SU-DHL-6 (cell line): ENCODE measurements at regions not wholly inside any gene's neighbourhood (a gene's known extent, or its start where the extent isn't known, plus 50 kb on each side); places are given as distances from the start of the nearest gene placed in this dataset.

ENCODE experiments used
- H2AFZ ChIP-seq: fragments of 200-600 bp; sonication (generic); 2 replicates; pipeline ENCODE4 v1.6.1; 2014; ENCODE audit warnings: low read depth, mild to moderate bottlenecking, moderate library complexity, mixed read lengths, antibody characterized with exemption, low read length; ENCODE audit not compliant: severe bottlenecking
- H3F3A ChIP-seq: fragments of 200-600 bp; shearing (Covaris generic); 2 replicates; pipeline ENCODE4 v1.6.0; 2016; ENCODE audit warnings: antibody characterized with exemption, mild to moderate bottlenecking; ENCODE audit not compliant: insufficient read depth
- H3K27ac ChIP-seq: fragments of 200-600 bp; sonication (generic); 2 replicates; pipeline ENCODE4 v1.5.1; 2016; ENCODE audit warnings: low read depth, mild to moderate bottlenecking, low read length, moderate library complexity, mixed read lengths
- H3K27me3 ChIP-seq: fragments of 200-600 bp; sonication (generic), shearing (Covaris generic); 2 replicates; pipeline ENCODE4 v1.6.0; 2014; ENCODE audit warnings: mild to moderate bottlenecking, low read length
- H3K36me3 ChIP-seq: fragments of 200-600 bp; sonication (generic); 2 replicates; pipeline ENCODE4 v1.6.1; 2014; ENCODE audit warnings: mild to moderate bottlenecking, low read length, mixed read lengths
- H3K4me2 ChIP-seq: fragments of 300-600, 200-600 bp; shearing (Covaris generic), sonication (generic); 2 replicates; pipeline ENCODE4 v1.6.0; 2014; ENCODE audit warnings: low read length, low read depth, mild to moderate bottlenecking; ENCODE audit not compliant: poor library complexity, severe bottlenecking
- H3K4me3 ChIP-seq: fragments of 200-600 bp; sonication (generic); 2 replicates; pipeline ENCODE4 v1.5.1; 2014; ENCODE audit warnings: antibody characterized with exemption, low read length, mild to moderate bottlenecking, mixed read lengths; ENCODE audit not compliant: insufficient read depth, poor library complexity, severe bottlenecking
- H3K79me2 ChIP-seq: fragments of 200-600 bp; sonication (generic); 2 replicates; pipeline ENCODE4 v1.6.1; 2014; ENCODE audit warnings: mild to moderate bottlenecking, low read length, moderate library complexity; ENCODE audit not compliant: insufficient read depth
- H3K9ac ChIP-seq: fragments of 200-600 bp; sonication (generic); 2 replicates; pipeline ENCODE4 v1.7.0; 2014; ENCODE audit warnings: mild to moderate bottlenecking, low read length
- H3K9me2 ChIP-seq: fragments of 200-600 bp; sonication (generic); replicated peaks from 2 replicates; pipeline ENCODE4 v1.6.1; 2014; ENCODE audit warnings: low read length; ENCODE audit not compliant: insufficient read depth
- H3K9me3 ChIP-seq: fragments of 200-600 bp; sonication (generic); 2 replicates; pipeline ENCODE4 v1.6.1; 2014; ENCODE audit warnings: low read length, mixed read lengths; ENCODE audit not compliant: insufficient read depth
- H4K20me1 ChIP-seq: fragments of 200-600 bp; sonication (generic); 2 replicates; pipeline ENCODE4 v1.6.1; 2014; ENCODE audit warnings: low read depth, mild to moderate bottlenecking, antibody characterized with exemption, low read length, moderate library complexity, mixed read lengths
- EZH2phosphoT487 ChIP-seq: fragments of 200-600 bp; sonication (generic), shearing (Covaris generic); conservative IDR thresholded peaks from 2 replicates; pipeline ENCODE4 v1.6.1; 2018; ENCODE audit warnings: mild to moderate bottlenecking, antibody characterized with exemption, low read length, moderate library complexity, mixed read lengths
- TF ChIP-seq, protein P1 (sequence below): fragments of 200-600 bp; sonication (generic); IDR thresholded peaks from one replicate; pipeline ENCODE4 v1.5.1; 2017; ENCODE audit warnings: antibody characterized with exemption, mild to moderate bottlenecking, low read length, moderate library complexity; ENCODE audit not compliant: insufficient read depth, poor library complexity, severe bottlenecking

DNA sequence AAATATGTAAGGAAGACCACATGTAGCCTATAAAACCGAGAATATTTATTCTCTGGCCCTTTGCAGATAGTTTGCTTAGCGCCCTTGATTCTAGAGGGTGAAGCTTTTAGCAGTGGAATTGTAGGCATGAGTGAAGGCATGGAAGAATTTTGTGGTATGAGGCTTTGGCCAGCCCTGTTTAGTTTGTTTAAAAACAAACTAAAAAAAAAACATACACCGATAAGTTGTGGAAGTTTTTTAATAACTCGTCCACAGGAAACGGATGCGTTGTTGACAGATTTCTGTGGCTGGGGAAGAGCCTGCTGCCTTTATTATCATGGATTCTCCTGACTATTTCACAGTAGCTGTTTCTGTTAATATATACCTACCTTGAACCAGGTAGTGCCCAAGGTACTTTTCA lies 194.7 kb upstream of the LNX1 start:
- Histone ChIP-seq H2AFZ (no peak overlapping the region), H3K4me2 (no peak overlapping the region), H3K9ac (no peak overlapping the region), H3F3A (no peaks in the 10 kb centered on the region), H4K20me1 (no peaks in the 10 kb centered on the region), H3K9me3 (no peaks in the 10 kb centered on the region), H3K4me3 (no peak overlapping the region), H3K27me3 (no peaks in the 10 kb centered on the region), H3K36me3 (no peaks in the 10 kb centered on the region), H3K9me2 (no peaks in the 10 kb centered on the region), H3K27ac (no peak overlapping the region), H3K79me2 (no peaks in the 10 kb centered on the region)
- no peak for TF ChIP-seq EZH2phosphoT487
- TF ChIP-seq, protein P1, sequence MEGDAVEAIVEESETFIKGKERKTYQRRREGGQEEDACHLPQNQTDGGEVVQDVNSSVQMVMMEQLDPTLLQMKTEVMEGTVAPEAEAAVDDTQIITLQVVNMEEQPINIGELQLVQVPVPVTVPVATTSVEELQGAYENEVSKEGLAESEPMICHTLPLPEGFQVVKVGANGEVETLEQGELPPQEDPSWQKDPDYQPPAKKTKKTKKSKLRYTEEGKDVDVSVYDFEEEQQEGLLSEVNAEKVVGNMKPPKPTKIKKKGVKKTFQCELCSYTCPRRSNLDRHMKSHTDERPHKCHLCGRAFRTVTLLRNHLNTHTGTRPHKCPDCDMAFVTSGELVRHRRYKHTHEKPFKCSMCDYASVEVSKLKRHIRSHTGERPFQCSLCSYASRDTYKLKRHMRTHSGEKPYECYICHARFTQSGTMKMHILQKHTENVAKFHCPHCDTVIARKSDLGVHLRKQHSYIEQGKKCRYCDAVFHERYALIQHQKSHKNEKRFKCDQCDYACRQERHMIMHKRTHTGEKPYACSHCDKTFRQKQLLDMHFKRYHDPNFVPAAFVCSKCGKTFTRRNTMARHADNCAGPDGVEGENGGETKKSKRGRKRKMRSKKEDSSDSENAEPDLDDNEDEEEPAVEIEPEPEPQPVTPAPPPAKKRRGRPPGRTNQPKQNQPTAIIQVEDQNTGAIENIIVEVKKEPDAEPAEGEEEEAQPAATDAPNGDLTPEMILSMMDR, result no peak

DNA sequence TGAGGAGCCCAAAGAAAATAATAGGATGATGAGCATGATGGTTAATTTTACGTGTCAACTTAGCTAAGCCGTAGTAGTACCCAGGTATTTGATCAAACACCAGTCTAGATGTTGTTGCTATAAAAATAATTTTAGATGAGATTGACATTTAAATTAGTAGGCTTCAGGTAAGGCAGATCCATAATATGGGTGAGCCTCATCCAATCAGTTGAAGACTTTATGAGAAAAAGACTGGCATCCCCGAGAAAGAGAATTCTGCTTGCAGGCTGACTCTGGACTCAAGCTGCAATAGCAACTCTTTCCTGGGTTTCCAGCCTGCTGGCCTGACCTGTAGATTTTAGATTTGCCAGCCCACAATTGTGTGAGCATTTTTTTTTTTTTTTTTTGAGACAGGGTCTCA lies 192.8 kb upstream of the LNX1 start:
- Histone ChIP-seq H3K27me3 (no peaks in the 10 kb centered on the region), H3K27ac (no peak overlapping the region), H3K9me2 (no peaks in the 10 kb centered on the region), H3K36me3 (no peaks in the 10 kb centered on the region), H4K20me1 (no peaks in the 10 kb centered on the region), H3K9ac (no peak overlapping the region), H3K4me2 (no peak overlapping the region), H2AFZ (no peak overlapping the region), H3K4me3 (no peak overlapping the region), H3K9me3 (no peaks in the 10 kb centered on the region), H3F3A (no peaks in the 10 kb centered on the region), H3K79me2 (no peaks in the 10 kb centered on the region)
- TF ChIP-seq, protein P1, result no peak

DNA sequence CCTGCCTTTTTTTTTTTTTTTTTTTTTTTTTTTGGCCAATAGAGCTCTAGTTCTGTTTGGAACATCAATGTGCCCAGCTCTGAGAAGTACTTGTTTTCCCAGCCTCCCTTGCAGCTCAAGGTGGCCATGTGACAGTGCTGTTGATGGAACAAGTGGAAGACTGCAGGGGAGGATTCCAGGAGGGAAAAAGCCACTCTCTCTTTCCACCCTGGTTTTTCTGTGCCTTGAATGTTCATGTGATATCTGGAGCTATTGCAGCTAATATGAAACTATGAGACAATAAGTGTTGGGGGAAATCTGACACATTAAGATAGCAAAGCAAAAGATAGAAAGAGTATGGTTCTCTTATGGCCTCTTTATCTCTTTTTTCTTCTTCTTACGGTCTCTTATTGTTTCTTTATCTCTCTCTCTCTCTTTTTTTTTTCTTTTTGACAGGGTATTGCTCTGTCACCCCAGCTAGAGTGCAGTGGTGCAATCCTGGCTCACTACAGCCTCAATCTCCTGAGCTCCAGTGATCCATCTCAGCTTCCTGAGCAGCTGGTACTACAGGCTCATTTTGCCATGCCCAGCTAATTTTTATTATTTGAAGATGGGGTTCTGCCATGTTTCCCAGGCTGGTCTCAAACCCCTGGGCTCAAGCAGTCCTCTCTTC lies 192.0 kb upstream of the LNX1 start:
- H3K9me3 ChIP-seq, result no peaks in the 10 kb centered on the region
- no peaks in the 10 kb centered on the region for H4K20me1 ChIP-seq
- no peak overlapping the region for H3K9ac ChIP-seq
- no peak overlapping the region for H3K4me2 ChIP-seq
- no peaks in the 10 kb centered on the region for H3F3A ChIP-seq
- H3K36me3 ChIP-seq, result no peaks in the 10 kb centered on the region
- no peaks in the 10 kb centered on the region for H3K27me3 ChIP-seq
- no peaks in the 10 kb centered on the region for H3K9me2 ChIP-seq
- H2AFZ ChIP-seq, result no peak overlapping the region
- H3K79me2 ChIP-seq, result no peaks in the 10 kb centered on the region
- no peak overlapping the region for H3K4me3 ChIP-seq
- TF ChIP-seq EZH2phosphoT487, result no peak
- TF ChIP-seq, protein P1, result no peak
- no peak overlapping the region for H3K27ac ChIP-seq

DNA sequence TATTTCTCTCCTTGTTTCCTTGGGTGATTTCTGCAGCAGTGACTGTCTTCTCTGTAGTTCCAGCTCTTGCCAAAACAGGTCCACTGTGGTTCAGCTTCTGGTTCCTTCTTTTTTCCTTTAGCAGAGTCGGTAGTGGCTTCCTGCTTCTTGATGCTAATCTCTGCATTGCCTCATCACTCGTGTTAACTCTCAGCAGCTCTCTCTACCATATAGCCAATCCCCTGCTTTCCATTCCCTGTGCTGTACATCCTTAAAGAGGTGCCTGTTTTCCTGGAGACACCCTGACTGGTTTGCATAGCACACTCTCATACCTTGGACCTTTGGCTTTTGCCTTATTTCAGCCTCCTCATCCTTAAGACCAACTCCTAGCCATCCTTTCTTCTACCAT lies 191.2 kb upstream of the LNX1 start:
- Histone ChIP-seq H3F3A (no peaks in the 10 kb centered on the region), H3K9ac (no peak overlapping the region), H3K27ac (no peak overlapping the region), H3K9me2 (no peaks in the 10 kb centered on the region), H3K79me2 (no peaks in the 10 kb centered on the region), H3K36me3 (no peaks in the 10 kb centered on the region), H3K9me3 (no peaks in the 10 kb centered on the region), H2AFZ (no peak overlapping the region), H3K4me2 (no peak overlapping the region), H3K4me3 (no peak overlapping the region), H3K27me3 (no peaks in the 10 kb centered on the region), H4K20me1 (no peaks in the 10 kb centered on the region)
- no peak for TF ChIP-seq EZH2phosphoT487
